ENCODE measurements at regions not wholly inside any gene's neighbourhood (a gene's known extent, or its start where the extent isn't known, plus 50 kb on each side); places are given as distances from the start of the nearest gene placed in this dataset.

- TF ChIP-seq CTCF (optimal IDR thresholded peaks at IDR 0.05 in 1 of 3, IDR thresholded peaks at IDR 0.05 in 1 of 3, conservative IDR thresholded peaks at IDR 0.05 in 1 of 3; ENCODE audit: extremely low read depth in 1 of 3, insufficient read depth in 2 of 3, low read length in 3 of 3) = no peak
- TF ChIP-seq EZH2 (IDR thresholded peaks at IDR 0.05; ENCODE audit: low read length) = no peak
These were observed 86.4 kb upstream of the SORBS2 start for GRCh38 chr4:185898413-185898812.
